GM12891 (cell line): ENCODE measurements at regions not wholly inside any gene's neighbourhood (a gene's known extent, or its start where the extent isn't known, plus 50 kb on each side); places are given as distances from the start of the nearest gene placed in this dataset.

ENCODE experiments used
- DNase-seq: peaks from one replicate; pipeline ENCODE4 v3.0.0; 2011; ENCODE audit warnings: low spot score; ENCODE audit not compliant: insufficient read length
- FAIRE-seq: peaks from 2 replicates; lab custom pipeline; 2011; peaks lifted over from hg19 to GRCh38; lab: Jason Lieb, UNC
- PAX5 ChIP-seq: IDR thresholded peaks from 2 replicates; pipeline ENCODE4 v1.6.1; 2011; ENCODE audit warnings: low read length, moderate library complexity, mild to moderate bottlenecking; ENCODE audit not compliant: insufficient read depth, severe bottlenecking
- POLR2A ChIP-seq: IDR thresholded peaks from 2 replicates; pipeline ENCODE4 v1.6.1; 2011; ENCODE audit warnings: low read depth, low read length, control low read depth
- POLR2AphosphoS5 ChIP-seq: IDR thresholded peaks from 2 replicates; pipeline ENCODE4 v1.6.1; 2011; ENCODE audit warnings: low read depth, low read length, control low read depth
- POU2F2 ChIP-seq: IDR thresholded peaks from 2 replicates; pipeline ENCODE4 v1.6.1; 2011; ENCODE audit warnings: low read depth, mild to moderate bottlenecking, control low read depth, low read length, moderate library complexity
- SPI1 ChIP-seq: IDR thresholded peaks from 2 replicates; pipeline ENCODE4 v1.6.1; 2011; ENCODE audit warnings: low read depth, low read length, control low read depth
- TAF1 ChIP-seq: IDR thresholded peaks from 2 replicates; pipeline ENCODE4 v1.6.1; 2011; ENCODE audit warnings: low read depth, low read length, control low read depth

GRCh38 chr12:105835580-105836241 lies 303.0 kb downstream of the NUAK1 start:
- FAIRE-seq = no peak
- no peak for TF ChIP-seq TAF1
- TF ChIP-seq POLR2AphosphoS5 = no peak
- TF ChIP-seq POLR2A = no peak
- no peak for TF ChIP-seq PAX5
- no peak for TF ChIP-seq POU2F2
- no peak for TF ChIP-seq SPI1
- DNase-seq = no peak

GRCh38 chr12:105836242-105836622 lies 302.5 kb downstream of the NUAK1 start:
- no peak for DNase-seq
- FAIRE-seq = no peak
- TF ChIP-seq POLR2AphosphoS5 (no peak), POLR2A (no peak), TAF1 (no peak), POU2F2 (no peak), SPI1 (no peak)

GRCh38 chr12:105839629-105840127 lies 299.1 kb downstream of the NUAK1 start:
- FAIRE-seq = no peak
- DNase-seq = no peak
- TF ChIP-seq POU2F2 = no peak
- no peak for TF ChIP-seq TAF1
- TF ChIP-seq PAX5 = no peak
- TF ChIP-seq POLR2A = no peak
- no peak for TF ChIP-seq SPI1
- TF ChIP-seq POLR2AphosphoS5 = no peak

GRCh38 chr12:105840384-105840783 lies 298.4 kb downstream of the NUAK1 start:
- TF ChIP-seq POLR2A (no peak), POU2F2 (no peak), SPI1 (no peak), PAX5 (no peak), TAF1 (no peak), POLR2AphosphoS5 (no peak)
- no peak for FAIRE-seq
- DNase-seq = no peak

GRCh38 chr12:105841840-105842239 lies 296.9 kb downstream of the NUAK1 start:
- DNase-seq (no peak), FAIRE-seq (no peak)
- TF ChIP-seq POLR2A = no peak
- no peak for TF ChIP-seq POU2F2
- TF ChIP-seq PAX5 = no peak
- TF ChIP-seq SPI1 = no peak
- TF ChIP-seq TAF1 = no peak

GRCh38 chr12:105843561-105843960 lies 295.2 kb downstream of the NUAK1 start:
- DNase-seq = no peak
- FAIRE-seq = no peak
- no peak for TF ChIP-seq POLR2AphosphoS5
- TF ChIP-seq PAX5 = no peak
- no peak for TF ChIP-seq TAF1
- TF ChIP-seq POU2F2 = no peak
- no peak for TF ChIP-seq POLR2A
- no peak for TF ChIP-seq SPI1

GRCh38 chr12:105843986-105844760 lies 294.6 kb downstream of the NUAK1 start:
- FAIRE-seq (no peak), DNase-seq (no peak)
- no peak for TF ChIP-seq PAX5
- no peak for TF ChIP-seq SPI1

GRCh38 chr12:105846331-105846730 lies 292.4 kb downstream of the NUAK1 start:
- no peak for FAIRE-seq
- DNase-seq = no peak
- TF ChIP-seq POLR2AphosphoS5 (no peak), SPI1 (no peak), TAF1 (no peak), POU2F2 (no peak), POLR2A (no peak)

- FAIRE-seq = no peak
- TF ChIP-seq PAX5 (no peak), TAF1 (no peak), POU2F2 (no peak), POLR2AphosphoS5 (no peak), POLR2A (no peak)
- no peak for DNase-seq
These were observed 291.7 kb downstream of the NUAK1 start for GRCh38 chr12:105847068-105847467.

GRCh38 chr12:105848286-105848685 lies 290.5 kb downstream of the NUAK1 start:
- no peak for FAIRE-seq
- no peak for DNase-seq
- no peak for TF ChIP-seq POLR2AphosphoS5
- TF ChIP-seq TAF1 = no peak
- TF ChIP-seq POU2F2 = no peak
- TF ChIP-seq POLR2A = no peak
- TF ChIP-seq SPI1 = no peak
- no peak for TF ChIP-seq PAX5
